ENCODE measurements at regions not wholly inside any gene's neighbourhood (a gene's known extent, or its start where the extent isn't known, plus 50 kb on each side); places are given as distances from the start of the nearest gene placed in this dataset.
"Not testable (repeated sequence)": the region's sequence is repeated elsewhere in the genome, so short reads cannot be mapped to it uniquely, and the experiment has no call there.

- not testable (repeated sequence) for DNase-seq (ENCODE audit: low read depth in 3 of 3)
Observed at GRCh38 chr7:90070238-90070637, 84.0 kb upstream of the STEAP1 start.

GRCh38 chr7:90078921-90079320, 75.3 kb upstream of the STEAP1 start:
- no peak for DNase-seq (ENCODE audit: low read depth in 3 of 3)

- DNase-seq (ENCODE audit: low read depth in 3 of 3), result no peak
Observed at GRCh38 chr7:90081621-90082020, 72.6 kb upstream of the STEAP1 start.

- no peak for DNase-seq (ENCODE audit: low read depth in 3 of 3)
Observed at GRCh38 chr7:90092506-90092905, 61.8 kb upstream of the STEAP1 start.

- no peak for DNase-seq (ENCODE audit: low read depth in 3 of 3)
Observed at GRCh38 chr7:90094030-90094429, 60.2 kb upstream of the STEAP1 start.
